ENCODE measurements at regions not wholly inside any gene's neighbourhood (a gene's known extent, or its start where the extent isn't known, plus 50 kb on each side); places are given as distances from the start of the nearest gene placed in this dataset.

GRCh38 chr6:92690997-92691599, 728.3 kb downstream of the EPHA7 start:
- no peak for TF ChIP-seq JUND (IDR thresholded peaks at IDR 0.05)
- TF ChIP-seq SP1 (IDR thresholded peaks at IDR 0.05) = no peak
- no peak for TF ChIP-seq RAD21 (IDR thresholded peaks at IDR 0.05)
- TF ChIP-seq NR2F2 (IDR thresholded peaks at IDR 0.05) = no peak
- TF ChIP-seq MAX (IDR thresholded peaks at IDR 0.05) = no peak
- TF ChIP-seq HNF4A (conservative IDR thresholded peaks at IDR 0.05) = no peak
- TF ChIP-seq TAF1 (conservative IDR thresholded peaks at IDR 0.05) = no peak
- no peak for TF ChIP-seq GABPA (IDR thresholded peaks at IDR 0.05 in 1 of 2, conservative IDR thresholded peaks at IDR 0.05 in 1 of 2)
- TF ChIP-seq ZBTB33 (IDR thresholded peaks at IDR 0.05) = no peak
- TF ChIP-seq REST (IDR thresholded peaks at IDR 0.05) = no peak
- no peak for TF ChIP-seq FOXA1 (IDR thresholded peaks at IDR 0.05)
- no peak for TF ChIP-seq EGR1 (IDR thresholded peaks at IDR 0.05; ENCODE audit: low read depth in 2 of 2)
- no peak for TF ChIP-seq HNF4G (IDR thresholded peaks at IDR 0.05)
- no peak for TF ChIP-seq RXRA (IDR thresholded peaks at IDR 0.05)
- TF ChIP-seq CTCF (IDR thresholded peaks at IDR 0.05; ENCODE audit: low read depth, low read length, missing input control) = no peak
- no peak for TF ChIP-seq FOXA2 (IDR thresholded peaks at IDR 0.05)
- TF ChIP-seq, protein P1, sequence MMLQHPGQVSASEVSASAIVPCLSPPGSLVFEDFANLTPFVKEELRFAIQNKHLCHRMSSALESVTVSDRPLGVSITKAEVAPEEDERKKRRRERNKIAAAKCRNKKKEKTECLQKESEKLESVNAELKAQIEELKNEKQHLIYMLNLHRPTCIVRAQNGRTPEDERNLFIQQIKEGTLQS (IDR thresholded peaks at IDR 0.05) = no peak
- TF ChIP-seq YY1 (IDR thresholded peaks at IDR 0.05) = no peak
- no peak overlapping the region for H3K9ac ChIP-seq (ENCODE audit: low read depth in 1 of 2, low read length in 2 of 2)
- H3K27ac ChIP-seq (ENCODE audit: low read depth in 1 of 2, low read length in 2 of 2) = no peak overlapping the region
- no peaks in the 10 kb centered on the region for H3K27me3 ChIP-seq (ENCODE audit: control insufficient read depth in 4 of 4, insufficient read depth in 4 of 4, low read length in 3 of 4)
- no peaks in the 10 kb centered on the region for H3K36me3 ChIP-seq (ENCODE audit: control insufficient read depth in 4 of 4, insufficient read depth in 3 of 4, low read depth in 1 of 4, low read length in 3 of 4)
- no peaks in the 10 kb centered on the region for H3K9me3 ChIP-seq (ENCODE audit: control insufficient read depth in 4 of 4, low read length in 3 of 4)
- DNase-seq (ENCODE audit: low spot score) = no peak
- 46% methylated on average over 2 of the region's 2 CpGs for WGBS
- H3K4me1 ChIP-seq (ENCODE audit: control insufficient read depth in 4 of 4, insufficient read depth in 4 of 4, low read length in 3 of 4) = no peaks in the 10 kb centered on the region
- H3K4me3 ChIP-seq (ENCODE audit: low read depth in 1 of 3, low read length in 3 of 3) = no peak overlapping the region

All from liver (tissue), 8 donors.